Astrocyte (in vitro differentiated cells and primary cell): ENCODE measurements at regions not wholly inside any gene's neighbourhood (a gene's known extent, or its start where the extent isn't known, plus 50 kb on each side); places are given as distances from the start of the nearest gene placed in this dataset.
"Not testable (repeated sequence)": the region's sequence is repeated elsewhere in the genome, so short reads cannot be mapped to it uniquely, and the experiment has no call there.

ENCODE experiments used
- DNase-seq: peaks from one replicate; pipeline ENCODE4 v3.0.0-alpha.2; 2010; ENCODE audit warnings: low read depth
- FAIRE-seq: peaks from 2 replicates; lab custom pipeline; 2011; peaks lifted over from hg19 to GRCh38; lab: Jason Lieb, UNC
- H2AFZ ChIP-seq: 2 replicates; pipeline ENCODE4 v1.6.0; 2012; ENCODE audit warnings: low read depth, low read length, inconsistent platforms
- H3K27ac ChIP-seq: 2 replicates; pipeline ENCODE4 v1.5.1; 2011; ENCODE audit warnings: low read depth, low read length, inconsistent platforms
- H3K27me3 ChIP-seq: 2 replicates; pipeline ENCODE4 v1.6.0; 2011; ENCODE audit warnings: low read length, inconsistent platforms; ENCODE audit not compliant: insufficient read depth
- H3K36me3 ChIP-seq: 2 replicates; pipeline ENCODE4 v1.5.1; 2011; ENCODE audit warnings: low read length, inconsistent platforms; ENCODE audit not compliant: insufficient read depth
- H3K4me1 ChIP-seq: 2 replicates; pipeline ENCODE4 v1.5.1; 2011; ENCODE audit warnings: low read length, inconsistent platforms; ENCODE audit not compliant: insufficient read depth
- H3K4me2 ChIP-seq: 2 replicates; pipeline ENCODE4 v1.6.0; 2012; ENCODE audit warnings: low read length, inconsistent platforms
- H3K4me3 ChIP-seq: 2 replicates; pipeline ENCODE4 v1.5.1; 2011; ENCODE audit warnings: low read depth, mild to moderate bottlenecking, low read length, inconsistent platforms; ENCODE audit not compliant: insufficient read depth
- H3K79me2 ChIP-seq: 2 replicates; pipeline ENCODE4 v1.6.0; 2012; ENCODE audit warnings: mild to moderate bottlenecking, low read length, inconsistent platforms; ENCODE audit not compliant: insufficient read depth
- H3K9ac ChIP-seq: 2 replicates; pipeline ENCODE4 v1.6.0; 2012; ENCODE audit warnings: mild to moderate bottlenecking, low read length, inconsistent platforms
- H3K9me3 ChIP-seq: 2 replicates; pipeline ENCODE4 v1.5.1; 2012; ENCODE audit warnings: low read depth, mild to moderate bottlenecking, low read length, inconsistent platforms; ENCODE audit not compliant: insufficient read depth
- H4K20me1 ChIP-seq: 2 replicates; pipeline ENCODE4 v1.6.0; 2012; ENCODE audit warnings: low read length, inconsistent platforms; ENCODE audit not compliant: insufficient read depth
- H3K27ac Mint-ChIP-seq: one replicate; pipeline ENCODE4 v1.8.0; 2021; ENCODE audit warnings: mild to moderate bottlenecking, mixed read lengths; ENCODE audit not compliant: unreplicated experiment
- H3K27me3 Mint-ChIP-seq: one replicate; pipeline ENCODE4 v1.8.0; 2021; ENCODE audit warnings: low read depth, mixed read lengths; ENCODE audit not compliant: unreplicated experiment
- H3K36me3 Mint-ChIP-seq: one replicate; pipeline ENCODE4 v1.8.0; 2021; ENCODE audit warnings: low read depth, mixed read lengths; ENCODE audit not compliant: unreplicated experiment
- H3K4me1 Mint-ChIP-seq: one replicate; pipeline ENCODE4 v1.8.0; 2021; ENCODE audit warnings: low read depth, mixed read lengths; ENCODE audit not compliant: unreplicated experiment
- H3K4me3 Mint-ChIP-seq: one replicate; pipeline ENCODE4 v1.8.0; 2021; ENCODE audit warnings: mild to moderate bottlenecking, moderate library complexity, mixed read lengths; ENCODE audit not compliant: unreplicated experiment
- H3K9me3 Mint-ChIP-seq: one replicate; pipeline ENCODE4 v1.8.0; 2021; ENCODE audit warnings: mild to moderate bottlenecking, mixed read lengths; ENCODE audit not compliant: unreplicated experiment
- EZH2 ChIP-seq: IDR thresholded peaks from 2 replicates; pipeline ENCODE4 v1.6.1; 2012; ENCODE audit warnings: mild to moderate bottlenecking, low read length, inconsistent platforms; ENCODE audit not compliant: insufficient read depth
- TF ChIP-seq, protein P1 (sequence below): IDR thresholded peaks from 2 replicates; pipeline ENCODE4 v1.5.1; 2011; ENCODE audit warnings: low read depth, mild to moderate bottlenecking, inconsistent platforms, low read length, moderate library complexity; ENCODE audit not compliant: insufficient read depth

DNA sequence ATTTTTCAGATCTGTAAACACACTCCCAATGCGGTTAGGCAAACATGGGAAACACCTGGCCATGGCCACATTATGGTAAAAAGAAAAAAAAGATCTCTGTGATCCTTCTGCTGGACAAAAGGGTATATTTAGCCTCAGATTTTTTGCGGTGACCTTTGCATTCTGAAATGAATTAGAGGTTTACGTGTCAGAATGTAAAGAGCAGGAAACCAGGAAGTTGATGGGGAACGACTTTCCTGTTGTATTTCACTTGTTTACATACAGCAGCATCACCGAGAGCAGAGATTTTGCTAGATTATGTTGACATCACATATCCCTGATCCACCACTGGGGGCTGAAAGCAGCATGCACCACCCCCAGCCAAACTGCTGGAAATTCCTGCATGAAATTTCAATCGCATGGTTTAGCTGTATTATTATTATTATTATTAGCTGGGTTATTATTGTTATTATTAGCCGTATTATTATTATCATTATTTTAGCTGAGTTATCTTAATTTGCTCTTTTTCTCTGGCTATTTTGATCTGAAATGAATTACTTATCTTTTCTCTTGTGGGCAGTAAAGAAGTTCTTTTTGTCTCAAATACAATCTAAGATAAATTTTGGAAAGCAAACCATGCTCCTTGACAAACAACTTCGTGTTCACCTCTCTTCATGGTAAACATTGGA is 189.4 kb downstream of the ZFP64 start:
- H3K4me3 Mint-ChIP-seq = no peak overlapping the region
- no peak overlapping the region for H3K27ac ChIP-seq
- no peaks in the 10 kb centered on the region for H3K9me3 Mint-ChIP-seq
- DNase-seq (no peak), FAIRE-seq (no peak)
- H3K4me2 ChIP-seq = peak overlapping the region; percentile 35
- H3K4me3 ChIP-seq = no peak overlapping the region
- no peaks in the 10 kb centered on the region for H3K27me3 ChIP-seq
- no peaks in the 10 kb centered on the region for H3K36me3 Mint-ChIP-seq
- H3K79me2 ChIP-seq = no peaks in the 10 kb centered on the region
- H3K9me3 ChIP-seq = no peaks in the 10 kb centered on the region
- no peaks in the 10 kb centered on the region for H3K4me1 Mint-ChIP-seq
- no peak overlapping the region for H3K27ac Mint-ChIP-seq
- TF ChIP-seq EZH2 = no peak
- TF ChIP-seq, protein P1, sequence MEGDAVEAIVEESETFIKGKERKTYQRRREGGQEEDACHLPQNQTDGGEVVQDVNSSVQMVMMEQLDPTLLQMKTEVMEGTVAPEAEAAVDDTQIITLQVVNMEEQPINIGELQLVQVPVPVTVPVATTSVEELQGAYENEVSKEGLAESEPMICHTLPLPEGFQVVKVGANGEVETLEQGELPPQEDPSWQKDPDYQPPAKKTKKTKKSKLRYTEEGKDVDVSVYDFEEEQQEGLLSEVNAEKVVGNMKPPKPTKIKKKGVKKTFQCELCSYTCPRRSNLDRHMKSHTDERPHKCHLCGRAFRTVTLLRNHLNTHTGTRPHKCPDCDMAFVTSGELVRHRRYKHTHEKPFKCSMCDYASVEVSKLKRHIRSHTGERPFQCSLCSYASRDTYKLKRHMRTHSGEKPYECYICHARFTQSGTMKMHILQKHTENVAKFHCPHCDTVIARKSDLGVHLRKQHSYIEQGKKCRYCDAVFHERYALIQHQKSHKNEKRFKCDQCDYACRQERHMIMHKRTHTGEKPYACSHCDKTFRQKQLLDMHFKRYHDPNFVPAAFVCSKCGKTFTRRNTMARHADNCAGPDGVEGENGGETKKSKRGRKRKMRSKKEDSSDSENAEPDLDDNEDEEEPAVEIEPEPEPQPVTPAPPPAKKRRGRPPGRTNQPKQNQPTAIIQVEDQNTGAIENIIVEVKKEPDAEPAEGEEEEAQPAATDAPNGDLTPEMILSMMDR = peak; percentile 28
- H3K4me1 ChIP-seq = no peaks in the 10 kb centered on the region
- H4K20me1 ChIP-seq = no peaks in the 10 kb centered on the region
- no peaks in the 10 kb centered on the region for H3K27me3 Mint-ChIP-seq
- H3K9ac ChIP-seq = no peak overlapping the region
- peak overlapping the region; percentile 28 for H2AFZ ChIP-seq
- H3K36me3 ChIP-seq = no peaks in the 10 kb centered on the region

DNA sequence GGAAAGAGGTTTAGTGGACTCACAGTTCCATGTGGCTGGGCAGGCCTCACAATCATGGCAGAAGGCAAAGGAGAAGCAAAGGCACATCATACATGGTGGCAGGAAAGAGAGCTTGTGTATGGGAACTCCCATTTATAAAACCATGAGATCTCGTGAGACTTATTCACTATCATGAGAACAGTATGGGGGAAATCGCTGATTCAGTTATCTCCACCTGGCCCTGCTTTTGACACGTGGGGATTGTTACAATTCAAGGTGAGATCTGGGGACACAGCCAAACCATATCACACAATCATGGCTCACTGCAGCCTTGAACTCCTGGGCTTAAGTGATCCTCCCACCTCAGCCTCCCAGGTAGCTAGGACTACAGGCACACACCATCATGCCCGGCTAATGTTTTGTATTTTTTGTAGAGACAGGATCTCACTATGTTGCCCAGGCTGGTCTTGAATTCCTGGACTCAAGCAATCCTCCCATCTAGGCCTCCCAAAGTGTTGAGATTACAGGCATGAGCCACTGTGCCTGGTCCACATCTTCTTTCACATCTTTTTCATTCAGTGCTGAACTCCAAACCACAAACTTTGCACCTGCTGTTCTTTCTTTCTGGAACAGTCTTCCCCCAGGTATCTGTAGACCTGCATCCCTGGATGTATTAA is 194.2 kb downstream of the ZFP64 start:
- not testable (repeated sequence) for DNase-seq, H3K36me3 Mint-ChIP-seq, H2AFZ ChIP-seq, H3K27ac ChIP-seq, H4K20me1 ChIP-seq, H3K27me3 ChIP-seq, H3K27me3 Mint-ChIP-seq, H3K9me3 Mint-ChIP-seq, H3K4me3 ChIP-seq, H3K4me2 ChIP-seq, FAIRE-seq, H3K9ac ChIP-seq, H3K27ac Mint-ChIP-seq, H3K4me3 Mint-ChIP-seq, H3K4me1 ChIP-seq, H3K4me1 Mint-ChIP-seq, H3K79me2 ChIP-seq, H3K36me3 ChIP-seq, H3K9me3 ChIP-seq

DNA sequence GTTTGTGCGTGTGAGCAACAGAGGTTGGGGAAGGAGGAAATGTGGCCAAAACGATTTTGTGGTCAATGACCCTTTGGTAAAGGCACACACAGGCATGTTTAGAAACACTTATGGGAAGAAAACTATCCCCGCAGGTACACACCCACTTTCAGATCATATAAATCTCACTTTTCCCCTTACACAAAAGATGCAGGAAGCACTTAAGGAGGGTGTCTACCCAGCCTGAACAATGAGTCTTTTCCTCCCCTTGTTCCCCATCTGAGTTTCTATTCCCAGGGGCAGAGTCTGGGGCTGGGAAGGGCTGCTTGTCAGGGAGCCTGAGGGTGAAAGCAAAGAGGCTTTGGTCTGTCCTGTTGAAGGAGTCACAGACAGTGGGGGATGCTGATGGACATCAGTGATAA is 193.2 kb upstream of the SALL4 start:
- Mint-ChIP-seq H3K27me3 (no peaks in the 10 kb centered on the region), H3K36me3 (no peaks in the 10 kb centered on the region), H3K4me3 (no peak overlapping the region), H3K9me3 (no peaks in the 10 kb centered on the region), H3K4me1 (no peaks in the 10 kb centered on the region), H3K27ac (no peak overlapping the region)
- H3K79me2 ChIP-seq = no peaks in the 10 kb centered on the region
- no peaks in the 10 kb centered on the region for H3K4me1 ChIP-seq
- no peak overlapping the region for H3K27ac ChIP-seq
- no peak overlapping the region for H2AFZ ChIP-seq
- TF ChIP-seq, protein P1 = no peak
- TF ChIP-seq EZH2 = no peak
- no peaks in the 10 kb centered on the region for H3K36me3 ChIP-seq
- H3K9ac ChIP-seq = no peak overlapping the region
- H3K27me3 ChIP-seq = no peaks in the 10 kb centered on the region
- no peak overlapping the region for H3K4me2 ChIP-seq
- H3K9me3 ChIP-seq = no peaks in the 10 kb centered on the region
- FAIRE-seq (no peak), DNase-seq (no peak)
- H3K4me3 ChIP-seq = no peak overlapping the region
- H4K20me1 ChIP-seq = no peaks in the 10 kb centered on the region
